SK-MEL-5 (cell line): ENCODE measurements at regions not wholly inside any gene's neighbourhood (a gene's known extent, or its start where the extent isn't known, plus 50 kb on each side); places are given as distances from the start of the nearest gene placed in this dataset.

Source experiments
- DNase-seq: peaks from one replicate; pipeline ENCODE4 v3.0.0-alpha.2; 2016; ENCODE audit warnings: low read depth, low spot score
- in situ Hi-C: cut with HindIII; loops from 2 replicates; pipeline ENCODE4 v1.10.0; 2016; ENCODE audit warnings: low sequenced_read_pairs, high pct_unique_total_duplicates, low pct_unique_long_range_greater_than_20kb

GRCh38 chr4:8777320-8778196 lies 94.1 kb downstream of the HMX1 start:
- in situ Hi-C loops: no loop called here
- no peak for DNase-seq

GRCh38 chr4:8776366-8776765 lies 95.3 kb downstream of the HMX1 start:
- in situ Hi-C loops: no loop called here

GRCh38 chr4:8775751-8776355 lies 95.8 kb downstream of the HMX1 start:
- DNase-seq: no peak
- in situ Hi-C loops: no loop called here

More at GRCh38 chr4:8776366-8776765, 95.3 kb downstream of the HMX1 start:
- DNase-seq: no peak

- in situ Hi-C loops: no loop called here
Measured at GRCh38 chr4:8775121-8775520, 96.5 kb downstream of the HMX1 start.

GRCh38 chr4:8774071-8774470 lies 97.6 kb downstream of the HMX1 start:
- no peak for DNase-seq
- in situ Hi-C loops: no loop called here

More at GRCh38 chr4:8775121-8775520, 96.5 kb downstream of the HMX1 start:
- no peak for DNase-seq

- in situ Hi-C loops: no loop called here
- no peak for DNase-seq
Measured at GRCh38 chr4:8773124-8773931, 98.3 kb downstream of the HMX1 start.

- no peak for DNase-seq
- in situ Hi-C loops: no loop called here
Measured at GRCh38 chr4:8772499-8773123, 99.0 kb downstream of the HMX1 start.

- in situ Hi-C loops: no loop called here
Measured at GRCh38 chr4:8771666-8772065, 100.0 kb downstream of the HMX1 start.

GRCh38 chr4:8771258-8771590 lies 100.4 kb downstream of the HMX1 start:
- no peak for DNase-seq
- in situ Hi-C loops: no loop called here

More at GRCh38 chr4:8771666-8772065, 100.0 kb downstream of the HMX1 start:
- DNase-seq: no peak

- no peak for DNase-seq
- in situ Hi-C loops: no loop called here
Measured at GRCh38 chr4:8770518-8771257, 101.0 kb downstream of the HMX1 start.

- DNase-seq: no peak
- in situ Hi-C loops: no loop called here
Measured at GRCh38 chr4:8769645-8770517, 101.8 kb downstream of the HMX1 start.

GRCh38 chr4:8768357-8768999 lies 103.2 kb downstream of the HMX1 start:
- in situ Hi-C loops: no loop called here
- DNase-seq: no peak

GRCh38 chr4:8766610-8767009 lies 105.0 kb downstream of the HMX1 start:
- DNase-seq: no peak
- in situ Hi-C loops: no loop called here

- in situ Hi-C loops: no loop called here
Measured at GRCh38 chr4:8765631-8766590, 105.7 kb downstream of the HMX1 start.

GRCh38 chr4:8765084-8765483 lies 106.6 kb downstream of the HMX1 start:
- no peak for DNase-seq
- in situ Hi-C loops: no loop called here

More at GRCh38 chr4:8765631-8766590, 105.7 kb downstream of the HMX1 start:
- DNase-seq: no peak
